Esophagus squamous epithelium (tissue), 5 donors: ENCODE measurements at regions not wholly inside any gene's neighbourhood (a gene's known extent, or its start where the extent isn't known, plus 50 kb on each side); places are given as distances from the start of the nearest gene placed in this dataset.
A peak's percentile ranks its signal among the peaks of the same experiment; 100 is the strongest.

Experiments used
- DNase-seq: peaks from one replicate; lab custom pipeline; 2025; lab: John Stamatoyannopoulos, UW
- H3K27ac ChIP-seq, 4 donors: fragments of 200-600 bp; sonication (generic); one replicate each; pipeline ENCODE4 v1.5.1; 2016 to 2019; ENCODE audit warnings: mild to moderate bottlenecking in 1 of 4
- H3K27me3 ChIP-seq, 4 donors: fragments of 200-600 bp; sonication (generic); 1 replicate in 3 of 4; 2 replicates in 1 of 4; pipeline versions ENCODE4 v1.5.1 to v1.6.0; 2017 to 2021; ENCODE audit warnings: antibody characterized with exemption in 1 of 4
- H3K36me3 ChIP-seq, 3 donors: fragments of 200-600 bp; sonication (generic); one replicate each; pipeline ENCODE4 v1.5.1; 2016 to 2019
- H3K4me1 ChIP-seq, 3 donors: fragments of 200-600 bp; sonication (generic); one replicate each; pipeline ENCODE4 v1.5.1; 2017 to 2019
- H3K4me3 ChIP-seq, 4 donors: fragments of 200-600 bp; sonication (generic); 1 replicate in 3 of 4; 2 replicates in 1 of 4; pipeline ENCODE4 v1.5.1; 2016 to 2019; ENCODE audit warnings: mild to moderate bottlenecking in 2 of 4, moderate library complexity in 1 of 4
- H3K9me3 ChIP-seq, 3 donors: fragments of 200-600 bp; sonication (generic); one replicate each; pipeline ENCODE4 v1.5.1; 2016 to 2019
- POLR2A ChIP-seq, 4 donors: fragments of 450-650 bp; IDR thresholded peaks; one replicate each; pipeline ENCODE4 v1.6.1; 2017; ENCODE audit warnings: antibody characterized with exemption in 4 of 4, mild to moderate bottlenecking in 4 of 4, moderate library complexity in 3 of 4
- WGBS, 2 donors: methylation state at CpG; one replicate each; pipeline ENCODE4 v1.1.5; 2018; 5-methylcytosine and 5-hydroxymethylcytosine counted together
- intact Hi-C: fragments of 100-400 bp; cut with DNase I; formaldehyde crosslinking; loops from one replicate; pipeline ENCODE4 v1.15.0; 2022
- TF ChIP-seq, protein P1 (sequence below), 6 experiments: fragments of 450-650 bp in 4 of 6; fragments of 200-600 bp in 2 of 6; sonication (generic) in 2 of 6; IDR thresholded peaks; one replicate each; pipeline ENCODE4 v1.5.1; 2016 to 2019; ENCODE audit warnings: antibody characterized with exemption in 6 of 6, mild to moderate bottlenecking in 4 of 6, moderate library complexity in 4 of 6
- donor health status: DM: yes; HTN: yes; CAD: no.

DNA sequence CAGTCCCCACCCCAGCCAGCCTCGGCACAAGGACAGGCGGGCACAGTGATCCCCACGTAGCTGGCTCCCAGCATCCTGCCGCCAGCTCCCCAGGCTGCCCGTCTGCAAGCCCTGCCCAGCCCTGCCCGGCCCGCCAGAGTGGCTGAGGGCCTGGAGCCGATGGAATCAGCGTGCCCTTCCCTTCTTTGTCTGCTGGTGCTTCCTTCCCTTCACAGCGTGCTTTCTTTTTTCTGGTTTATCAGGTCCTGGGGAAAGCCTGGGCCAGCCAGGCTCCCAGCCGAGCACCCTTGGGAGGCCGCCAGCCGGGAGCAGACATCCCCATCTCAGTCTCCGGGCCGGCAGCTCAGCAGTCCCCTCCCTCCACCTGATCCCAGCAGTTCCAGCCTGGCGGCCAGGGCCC lies 54.7 kb upstream of the SMAD6 start:
- H3K27ac ChIP-seq: peak overlapping the region in 3 of 4 donors; percentile 28 to 66 (median 65)

DNA sequence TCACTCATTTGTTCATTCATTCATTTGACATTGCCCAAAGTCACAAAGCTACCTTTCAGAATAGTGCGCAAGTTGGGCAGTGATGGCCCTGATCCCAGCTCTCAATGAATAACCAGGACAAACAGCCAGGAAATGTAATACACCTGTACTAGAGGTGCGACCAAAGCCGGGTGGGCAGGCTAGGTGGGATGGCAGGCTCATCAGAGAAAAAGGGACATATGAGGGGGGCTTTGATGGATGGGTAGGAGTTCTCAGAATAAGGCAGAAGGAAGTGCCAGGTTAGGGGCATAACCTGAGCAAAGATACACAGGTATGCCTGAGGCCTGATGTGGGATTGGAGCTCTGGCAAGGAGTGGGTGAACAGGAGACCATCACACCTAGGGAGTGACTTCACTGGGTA lies 53.4 kb upstream of the SMAD6 start:
- no peaks in the 10 kb centered on the region for H3K9me3 ChIP-seq
- DNase-seq: no peak
- H3K27ac ChIP-seq: no peak overlapping the region
- WGBS, 2 donors: 100% methylated on average over 3 of the region's 3 CpGs; no CpG with 5 or more reads in 1 of the 2 donors
- intact Hi-C loops: no loop called here
- H3K4me1 ChIP-seq: peaks cover 0 to 45% (median 12%) of the 10 kb centered on the region in 3 donors
- H3K4me3 ChIP-seq: no peak overlapping the region
- H3K27me3 ChIP-seq: no peaks in the 10 kb centered on the region
- TF ChIP-seq POLR2A (IDR thresholded peaks at IDR 0.05): no peak
- TF ChIP-seq, protein P1, sequence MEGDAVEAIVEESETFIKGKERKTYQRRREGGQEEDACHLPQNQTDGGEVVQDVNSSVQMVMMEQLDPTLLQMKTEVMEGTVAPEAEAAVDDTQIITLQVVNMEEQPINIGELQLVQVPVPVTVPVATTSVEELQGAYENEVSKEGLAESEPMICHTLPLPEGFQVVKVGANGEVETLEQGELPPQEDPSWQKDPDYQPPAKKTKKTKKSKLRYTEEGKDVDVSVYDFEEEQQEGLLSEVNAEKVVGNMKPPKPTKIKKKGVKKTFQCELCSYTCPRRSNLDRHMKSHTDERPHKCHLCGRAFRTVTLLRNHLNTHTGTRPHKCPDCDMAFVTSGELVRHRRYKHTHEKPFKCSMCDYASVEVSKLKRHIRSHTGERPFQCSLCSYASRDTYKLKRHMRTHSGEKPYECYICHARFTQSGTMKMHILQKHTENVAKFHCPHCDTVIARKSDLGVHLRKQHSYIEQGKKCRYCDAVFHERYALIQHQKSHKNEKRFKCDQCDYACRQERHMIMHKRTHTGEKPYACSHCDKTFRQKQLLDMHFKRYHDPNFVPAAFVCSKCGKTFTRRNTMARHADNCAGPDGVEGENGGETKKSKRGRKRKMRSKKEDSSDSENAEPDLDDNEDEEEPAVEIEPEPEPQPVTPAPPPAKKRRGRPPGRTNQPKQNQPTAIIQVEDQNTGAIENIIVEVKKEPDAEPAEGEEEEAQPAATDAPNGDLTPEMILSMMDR (IDR thresholded peaks at IDR 0.05): no peak
- no peaks in the 10 kb centered on the region for H3K36me3 ChIP-seq

More for the DNA sequence above, 54.7 kb upstream of the SMAD6 start:
- Histone ChIP-seq H3K27me3 (no peaks in the 10 kb centered on the region), H3K36me3 (no peaks in the 10 kb centered on the region), H3K4me3 (no peak overlapping the region), H3K9me3 (no peaks in the 10 kb centered on the region), H3K4me1 (peaks cover 0 to 45% (median 12%) of the 10 kb centered on the region in 3 donors)
- TF ChIP-seq, protein P1 (IDR thresholded peaks at IDR 0.05): no peak
- no peak for TF ChIP-seq POLR2A (IDR thresholded peaks at IDR 0.05)
- WGBS, 2 donors: 31 to 32% methylated on average over 8 to 11 of the region's 16 CpGs
- no peak for DNase-seq
- intact Hi-C loops: no loop called here

DNA sequence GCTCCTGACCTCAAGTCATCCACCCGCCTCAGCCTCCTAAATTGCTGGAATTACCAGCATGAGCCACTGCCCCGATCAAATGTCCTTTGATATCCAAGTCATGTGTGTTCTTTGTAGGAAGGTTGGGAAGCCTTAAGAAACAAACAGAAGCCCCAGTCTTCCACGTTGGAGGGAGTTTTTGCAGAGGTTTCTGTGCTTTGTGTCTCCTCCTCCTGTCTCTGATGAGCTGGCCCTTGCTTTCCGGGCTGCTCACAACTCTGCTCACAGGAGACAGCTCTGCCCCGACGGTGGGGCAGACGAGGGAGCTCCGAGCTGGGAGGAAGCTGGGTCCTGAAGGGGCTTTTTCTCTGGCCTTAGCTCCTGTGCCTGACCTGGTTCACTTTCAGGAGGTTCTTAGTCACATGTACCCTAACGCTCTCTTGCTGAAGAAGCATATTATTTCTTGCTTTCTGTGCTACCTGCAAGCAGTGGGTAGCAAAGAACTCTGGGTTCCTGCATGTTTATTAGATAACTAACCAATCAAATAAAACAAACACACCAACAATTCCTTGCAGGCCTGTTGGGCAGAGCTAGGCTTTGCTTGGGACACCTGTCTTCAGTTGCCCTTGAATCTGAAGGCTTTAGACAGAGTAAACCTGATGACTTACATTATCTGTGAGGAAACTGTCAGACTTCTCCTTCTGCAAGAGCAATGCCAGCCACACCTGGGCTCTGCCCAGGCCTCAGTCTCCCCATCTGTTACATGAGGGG lies 52.6 kb upstream of the SMAD6 start:
- Histone ChIP-seq H3K27ac (no peak overlapping the region), H3K36me3 (no peaks in the 10 kb centered on the region), H3K9me3 (no peaks in the 10 kb centered on the region), H3K4me3 (no peak overlapping the region), H3K27me3 (peaks cover 0 to 2% (median 0%) of the 10 kb centered on the region in 4 donors), H3K4me1 (peaks cover 0 to 42% (median 12%) of the 10 kb centered on the region in 3 donors)
- DNase-seq: no peak
- WGBS, 2 donors: 64 to 81% methylated on average over 7 to 9 of the region's 9 CpGs
- intact Hi-C loops: no loop called here
- TF ChIP-seq, protein P1 (IDR thresholded peaks at IDR 0.05): no peak
- no peak for TF ChIP-seq POLR2A (IDR thresholded peaks at IDR 0.05)

DNA sequence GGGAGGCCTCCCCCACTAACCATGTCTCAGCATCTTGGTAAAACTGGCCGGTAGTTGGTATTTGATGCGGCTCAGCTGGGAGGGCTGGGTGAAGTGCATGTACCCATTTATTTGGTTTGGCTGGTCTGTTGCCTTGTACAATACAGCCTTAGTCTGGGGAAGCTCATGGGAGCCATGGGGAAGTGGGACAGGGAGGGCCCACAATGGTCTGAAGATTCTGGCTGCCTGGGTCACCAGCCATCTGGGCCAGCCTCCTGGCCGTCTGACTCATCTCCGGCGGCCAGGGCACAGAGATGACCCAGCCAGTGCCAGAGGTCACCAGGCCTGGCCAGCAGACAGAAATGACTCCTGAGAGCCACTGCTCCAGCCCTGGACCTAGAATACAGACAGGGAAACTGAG lies 51.6 kb upstream of the SMAD6 start:
- no peaks in the 10 kb centered on the region for H3K9me3 ChIP-seq
- 83 to 85% methylated on average over 2 of the region's 5 CpGs for WGBS, 2 donors
- H3K27me3 ChIP-seq: peaks cover 0 to 13% (median 0%) of the 10 kb centered on the region in 4 donors
- no peak overlapping the region for H3K4me3 ChIP-seq
- peaks cover 5 to 46% (median 20%) of the 10 kb centered on the region in 3 donors for H3K4me1 ChIP-seq
- intact Hi-C loops: no loop called here
- H3K36me3 ChIP-seq: no peaks in the 10 kb centered on the region
- DNase-seq: no peak
- peak overlapping the region in 1 of 4 donors; percentile 12 for H3K27ac ChIP-seq
- no peak for TF ChIP-seq POLR2A (IDR thresholded peaks at IDR 0.05)
- TF ChIP-seq, protein P1 (IDR thresholded peaks at IDR 0.05): no peak

DNA sequence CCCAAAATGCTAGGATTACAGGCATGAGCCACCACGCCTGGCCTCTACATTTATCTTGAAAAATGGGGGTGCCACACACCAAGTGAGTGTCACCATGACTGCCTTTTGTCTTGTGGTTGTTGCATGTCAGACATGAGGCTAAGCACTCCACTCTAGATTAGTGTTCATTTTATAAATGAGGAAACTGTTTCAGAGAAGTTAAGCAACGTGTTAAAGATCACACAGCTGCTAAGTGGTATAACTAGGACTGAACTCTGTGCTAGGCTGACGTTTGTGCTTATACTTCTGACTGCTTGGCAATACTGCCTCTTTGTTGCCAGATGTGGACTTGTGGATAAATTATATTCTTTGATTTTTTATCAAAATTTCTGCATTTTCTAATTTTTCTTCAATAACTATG lies 50.8 kb upstream of the SMAD6 start:
- intact Hi-C loops: no loop called here
- Histone ChIP-seq H3K36me3 (no peaks in the 10 kb centered on the region), H3K27ac (no peak overlapping the region), H3K4me1 (peaks cover 5 to 50% (median 22%) of the 10 kb centered on the region in 3 donors), H3K4me3 (no peak overlapping the region), H3K9me3 (no peaks in the 10 kb centered on the region), H3K27me3 (peaks cover 0 to 16% (median 0%) of the 10 kb centered on the region in 4 donors)
- 55 to 76% methylated on average over 2 to 3 of the region's 3 CpGs for WGBS, 2 donors
- no peak for TF ChIP-seq POLR2A (IDR thresholded peaks at IDR 0.05)
- TF ChIP-seq, protein P1 (IDR thresholded peaks at IDR 0.05): no peak
- no peak for DNase-seq
